GM23338 (cell line): ENCODE measurements at regions not wholly inside any gene's neighbourhood (a gene's known extent, or its start where the extent isn't known, plus 50 kb on each side); places are given as distances from the start of the nearest gene placed in this dataset.

ENCODE experiments used
- CTCF ChIP-seq, 2 experiments: fragments of 200-600 bp in 1 of 2; sonication (generic) in 1 of 2; conservative IDR thresholded peaks; 2 replicates each; pipeline versions ENCODE4 v1.5.1 to v1.6.1; 2016 to 2017; ENCODE audit warnings: antibody characterized with exemption in 2 of 2, low read depth in 2 of 2, mild to moderate bottlenecking in 2 of 2, moderate library complexity in 1 of 2
- EZH2 ChIP-seq: fragments of 200-600 bp; sonication (generic); IDR thresholded peaks from one replicate; pipeline ENCODE4 v1.8.0; 2017; ENCODE audit warnings: antibody characterized with exemption, mild to moderate bottlenecking, low read depth; ENCODE audit not compliant: unreplicated experiment
- EZH2phosphoT487 ChIP-seq: fragments of 200-600 bp; sonication (generic); IDR thresholded peaks from one replicate; pipeline ENCODE4 v1.8.1; 2018; ENCODE audit warnings: antibody characterized with exemption; ENCODE audit not compliant: unreplicated experiment
- POLR2AphosphoS5 ChIP-seq: IDR thresholded peaks from 2 replicates; pipeline ENCODE4 v1.6.1; 2016; ENCODE audit warnings: antibody characterized with exemption, low read depth

DNA sequence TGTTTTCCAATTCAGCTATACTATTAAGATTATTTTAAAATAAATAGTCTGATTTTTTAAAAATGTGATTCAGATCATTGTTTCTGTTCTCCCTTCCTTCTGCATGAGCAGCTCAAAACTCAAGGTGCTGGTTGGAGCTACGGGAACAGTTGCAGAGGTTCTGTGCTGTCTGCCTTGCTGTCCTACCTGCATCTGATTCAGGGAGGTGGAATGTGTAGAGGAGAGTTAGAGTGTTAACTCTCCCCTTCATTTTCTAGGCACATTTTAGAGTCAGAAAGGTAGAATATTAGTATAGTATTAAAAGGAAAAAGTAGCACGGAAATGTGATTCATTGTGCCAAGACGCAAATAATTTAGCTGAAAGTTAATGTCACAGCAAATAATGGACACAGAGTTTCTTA is 188.1 kb upstream of the SLC35B3 start:
- no peak for TF ChIP-seq CTCF (conservative IDR thresholded peaks at IDR 0.05; ENCODE audit: low read depth in 2 of 2)
- no peak for TF ChIP-seq EZH2phosphoT487
- no peak for TF ChIP-seq EZH2
- no peak for TF ChIP-seq POLR2AphosphoS5
